ENCODE measurements at regions not wholly inside any gene's neighbourhood (a gene's known extent, or its start where the extent isn't known, plus 50 kb on each side); places are given as distances from the start of the nearest gene placed in this dataset.

GRCh38 chr3:76923485-76923884 lies 116.4 kb upstream of the ROBO2 start:
- TF ChIP-seq POLR2AphosphoS5 (IDR thresholded peaks at IDR 0.05; ENCODE audit: low read depth, low read length), result no peak
- no peak for TF ChIP-seq POLR2A (IDR thresholded peaks at IDR 0.05; ENCODE audit: low read depth, low read length)

Measured in GM12892 (cell line).